Cerebellar nuclear complex (tissue), 1 donor: ENCODE measurements at regions not wholly inside any gene's neighbourhood (a gene's known extent, or its start where the extent isn't known, plus 50 kb on each side); places are given as distances from the start of the nearest gene placed in this dataset.

ENCODE experiments used
- DNase-seq, 2 experiments: peaks; one replicate each; lab custom pipeline; 2025; lab: John Stamatoyannopoulos, UW

- DNase-seq, result no peak
Measured at GRCh38 chr18:61082976-61083630, 250.1 kb upstream of the CDH20 start.

GRCh38 chr18:61085036-61085435, 248.2 kb upstream of the CDH20 start:
- DNase-seq, result no peak

- no peak for DNase-seq
Measured at GRCh38 chr18:61085761-61086160, 247.5 kb upstream of the CDH20 start.

- DNase-seq, result no peak
Measured at GRCh38 chr18:61086657-61087056, 246.6 kb upstream of the CDH20 start.

- DNase-seq, result no peak
Measured at GRCh38 chr18:61091379-61091778, 241.9 kb upstream of the CDH20 start.

- no peak for DNase-seq
Measured at GRCh38 chr18:61093965-61094364, 239.3 kb upstream of the CDH20 start.

- no peak for DNase-seq
Measured at GRCh38 chr18:61096226-61096625, 237.0 kb upstream of the CDH20 start.

GRCh38 chr18:61107113-61107512, 226.1 kb upstream of the CDH20 start:
- DNase-seq, result no peak

- DNase-seq, result no peak
Measured at GRCh38 chr18:61108706-61109105, 224.5 kb upstream of the CDH20 start.

GRCh38 chr18:61123309-61123708, 209.9 kb upstream of the CDH20 start:
- DNase-seq, result no peak

- DNase-seq, result no peak
Measured at GRCh38 chr18:61127714-61128467, 205.3 kb upstream of the CDH20 start.

GRCh38 chr18:61129001-61129400, 204.2 kb upstream of the CDH20 start:
- no peak for DNase-seq

- DNase-seq, result no peak
Measured at GRCh38 chr18:61132031-61132430, 201.2 kb upstream of the CDH20 start.

GRCh38 chr18:61133783-61134182, 199.4 kb upstream of the CDH20 start:
- no peak for DNase-seq

GRCh38 chr18:61136711-61137251, 196.4 kb upstream of the CDH20 start:
- no peak for DNase-seq

- no peak for DNase-seq
Measured at GRCh38 chr18:61141691-61142090, 191.5 kb upstream of the CDH20 start.

- no peak for DNase-seq
Measured at GRCh38 chr18:61148322-61148721, 184.9 kb upstream of the CDH20 start.

- no peak for DNase-seq
Measured at GRCh38 chr18:61149786-61150185, 183.4 kb upstream of the CDH20 start.

GRCh38 chr18:61153571-61153970, 179.7 kb upstream of the CDH20 start:
- DNase-seq, result no peak

- no peak for DNase-seq
Measured at GRCh38 chr18:61154866-61155265, 178.4 kb upstream of the CDH20 start.

- DNase-seq, result no peak
Measured at GRCh38 chr18:61155586-61155985, 177.6 kb upstream of the CDH20 start.

- DNase-seq, result no peak
Measured at GRCh38 chr18:61157451-61157850, 175.8 kb upstream of the CDH20 start.

- no peak for DNase-seq
Measured at GRCh38 chr18:61159246-61159645, 174.0 kb upstream of the CDH20 start.
